IMR-90 (cell line): ENCODE measurements at regions not wholly inside any gene's neighbourhood (a gene's known extent, or its start where the extent isn't known, plus 50 kb on each side); places are given as distances from the start of the nearest gene placed in this dataset.

Source experiments
- ATAC-seq: fragments of 200-7000 bp; cut with Tn5 transposase; 2 replicates; pipeline ENCODE4 v1.9.1; 2020; ENCODE audit warnings: low read depth, mild to moderate bottlenecking, moderate library complexity
- BruUV-seq: library from RNA; stranded (reverse); fragments of 400-500 nt; replicated peaks from 2 replicates; lab custom pipeline; 2021; lab: Mats Ljungman, UMichigan
- CTCF ChIA-PET: fragments of 300-600 bp; formaldehyde crosslinking; extraction: SDS; loops from one replicate; lab custom pipeline; 2021; ENCODE audit warnings: antibody characterized with exemption; lab: Yijun Ruan, JAX
- POLR2A ChIA-PET: fragments of 300-600 bp; sonication (Branson Sonifier 250); formaldehyde crosslinking; loops from one replicate; lab custom pipeline; 2022; ENCODE audit warnings: antibody characterized with exemption; ENCODE audit not compliant: unreplicated experiment; lab: Charles Lee
- DNase-seq: peaks from one replicate; pipeline ENCODE4 v3.0.0; 2013
- H2AFZ ChIP-seq: replicated peaks from 2 replicates; pipeline ENCODE3; 2013; ENCODE audit warnings: low read length, mild to moderate bottlenecking; ENCODE audit not compliant: poor library complexity
- H2AK5ac ChIP-seq: 2 replicates; pipeline ENCODE4 v1.6.1; 2013; ENCODE audit warnings: low read depth, low read length, inconsistent platforms
- H2AK9ac ChIP-seq: replicated peaks from 2 replicates; pipeline ENCODE3; 2013; ENCODE audit warnings: mild to moderate bottlenecking, low read depth, low read length, moderate library complexity; ENCODE audit not compliant: poor library complexity
- H2BK120ac ChIP-seq: 2 replicates; pipeline ENCODE4 v1.6.1; 2013; ENCODE audit warnings: low read depth, low read length, inconsistent platforms
- H2BK15ac ChIP-seq: 3 replicates; pipeline ENCODE4 v1.6.1; 2013; ENCODE audit warnings: low read depth, low read length, inconsistent platforms
- H2BK20ac ChIP-seq: 2 replicates; pipeline ENCODE4 v1.6.1; 2013; ENCODE audit warnings: low read depth, mild to moderate bottlenecking, inconsistent platforms, low read length, moderate library complexity
- H2BK5ac ChIP-seq: 2 replicates; pipeline ENCODE4 v1.6.1; 2013; ENCODE audit warnings: mild to moderate bottlenecking, low read depth, low read length, inconsistent platforms; ENCODE audit not compliant: poor library complexity, severe bottlenecking
- H3K14ac ChIP-seq: replicated peaks from 2 replicates; pipeline ENCODE4 v1.6.1; 2013; ENCODE audit warnings: low read depth, low read length, inconsistent platforms
- H3K18ac ChIP-seq: 2 replicates; pipeline ENCODE4 v1.6.1; 2013; ENCODE audit warnings: low read depth, low read length, control low read depth
- H3K23ac ChIP-seq: 2 replicates; pipeline ENCODE4 v1.6.1; 2013; ENCODE audit warnings: low read depth, low read length, inconsistent platforms
- H3K27ac ChIP-seq: 2 replicates; pipeline ENCODE4 v1.5.1; 2013; ENCODE audit warnings: mild to moderate bottlenecking, control low read depth, low read length; ENCODE audit not compliant: insufficient read depth
- H3K27me3 ChIP-seq: 2 replicates; pipeline ENCODE4 v1.6.1; 2013; ENCODE audit warnings: low read length; ENCODE audit not compliant: control insufficient read depth, insufficient read depth
- H3K36me3 ChIP-seq: 2 replicates; pipeline ENCODE4 v1.6.1; 2013; ENCODE audit warnings: low read length, mixed read lengths; ENCODE audit not compliant: control insufficient read depth, insufficient read depth
- H3K4ac ChIP-seq: 2 replicates; pipeline ENCODE4 v1.6.1; 2013; ENCODE audit warnings: low read depth, low read length, inconsistent platforms
- H3K4me1 ChIP-seq: 2 replicates; pipeline ENCODE4 v1.6.1; 2013; ENCODE audit warnings: low read length, mixed read lengths; ENCODE audit not compliant: control insufficient read depth, insufficient read depth
- H3K4me2 ChIP-seq: 2 replicates; pipeline ENCODE4 v1.6.1; 2013; ENCODE audit warnings: low read depth, mild to moderate bottlenecking, control low read depth, low read length, moderate library complexity
- H3K4me3 ChIP-seq: 2 replicates; pipeline ENCODE4 v1.5.1; 2013; ENCODE audit warnings: low read depth, mild to moderate bottlenecking, control low read depth, low read length, moderate library complexity; ENCODE audit not compliant: insufficient read depth
- H3K56ac ChIP-seq: 2 replicates; pipeline ENCODE4 v1.6.1; 2013; ENCODE audit warnings: low read length, inconsistent platforms; ENCODE audit not compliant: insufficient read depth; ENCODE audit errors: extremely low read depth
- H3K79me1 ChIP-seq, 2 experiments: 2 replicates each; pipeline ENCODE4 v1.6.1; 2013; ENCODE audit warnings: low read length in 2 of 2, inconsistent platforms in 1 of 2, low read depth in 1 of 2
- H3K9ac ChIP-seq: 2 replicates; pipeline ENCODE4 v1.6.1; 2013; ENCODE audit warnings: low read depth, low read length, control low read depth
- H3K9me1 ChIP-seq: 2 replicates; pipeline ENCODE4 v1.6.1; 2013; ENCODE audit warnings: low read length, inconsistent platforms; ENCODE audit not compliant: insufficient read depth
- H3K9me3 ChIP-seq: 2 replicates; pipeline ENCODE4 v1.6.1; 2013; ENCODE audit warnings: low read length; ENCODE audit not compliant: control insufficient read depth, insufficient read depth
- H4K20me1 ChIP-seq: 2 replicates; pipeline ENCODE4 v1.6.1; 2013; ENCODE audit warnings: low read length, inconsistent platforms; ENCODE audit not compliant: insufficient read depth
- H4K5ac ChIP-seq: 2 replicates; pipeline ENCODE4 v1.6.1; 2013; ENCODE audit warnings: mild to moderate bottlenecking, low read depth, low read length, control low read depth
- H4K8ac ChIP-seq, 2 experiments: 2 replicates each; pipeline ENCODE4 v1.6.1; 2013; ENCODE audit warnings: low read depth in 2 of 2, low read length in 2 of 2, control low read depth in 1 of 2, inconsistent platforms in 1 of 2
- H4K91ac ChIP-seq: 2 replicates; pipeline ENCODE4 v1.6.1; 2013; ENCODE audit warnings: low read depth, low read length, inconsistent platforms; ENCODE audit not compliant: insufficient read depth
- BHLHE40 ChIP-seq: fragments of 150-350 bp; IDR thresholded peaks from 2 replicates; pipeline ENCODE4 v1.6.1; 2016; ENCODE audit warnings: mild to moderate bottlenecking, low read depth, low read length
- CEBPB ChIP-seq: IDR thresholded peaks from 2 replicates; pipeline ENCODE4 v1.6.1; 2012; ENCODE audit warnings: low read depth, low read length, improper control_type of control experiment
- CHD1 ChIP-seq: IDR thresholded peaks from 2 replicates; pipeline ENCODE4 v1.6.1; 2012; ENCODE audit warnings: low read depth, low read length, improper control_type of control experiment
- CTCF ChIP-seq: conservative IDR thresholded peaks from 2 replicates; pipeline ENCODE4 v1.5.1; 2012; ENCODE audit warnings: mild to moderate bottlenecking, low read depth, low read length, improper control_type of control experiment
- FOS ChIP-seq: fragments of 150-350 bp; IDR thresholded peaks from 2 replicates; pipeline ENCODE4 v1.6.1; 2016; ENCODE audit warnings: low read depth, low read length
- MAFK ChIP-seq: IDR thresholded peaks from 2 replicates; pipeline ENCODE4 v1.6.1; 2012; ENCODE audit warnings: low read depth, low read length, improper control_type of control experiment
- MAZ ChIP-seq: IDR thresholded peaks from 2 replicates; pipeline ENCODE4 v1.6.1; 2012; ENCODE audit warnings: low read depth, mild to moderate bottlenecking, low read length, improper control_type of control experiment, moderate library complexity, borderline replicate concordance
- MXI1 ChIP-seq: IDR thresholded peaks from 2 replicates; pipeline ENCODE4 v1.6.1; 2012; ENCODE audit warnings: low read depth, mild to moderate bottlenecking, low read length, moderate library complexity, borderline replicate concordance
- NFE2L2 ChIP-seq: fragments of 150-350 bp; IDR thresholded peaks from 2 replicates; pipeline ENCODE4 v1.6.1; 2016; ENCODE audit warnings: low read depth, mild to moderate bottlenecking, low read length
- POLR2A ChIP-seq: IDR thresholded peaks from 2 replicates; pipeline ENCODE4 v1.6.1; 2012; ENCODE audit warnings: mild to moderate bottlenecking, low read depth, low read length
- RAD21 ChIP-seq: IDR thresholded peaks from 2 replicates; pipeline ENCODE4 v1.6.1; 2012; ENCODE audit warnings: low read length, improper control_type of control experiment
- RCOR1 ChIP-seq: IDR thresholded peaks from 2 replicates; pipeline ENCODE4 v1.6.1; 2012; ENCODE audit warnings: mild to moderate bottlenecking, low read length, improper control_type of control experiment; ENCODE audit not compliant: insufficient replicate concordance
- RFX5 ChIP-seq: IDR thresholded peaks from 2 replicates; pipeline ENCODE4 v1.8.0; 2012; ENCODE audit warnings: low read depth, mild to moderate bottlenecking, low read length, moderate library complexity
- SMC3 ChIP-seq: fragments of 150-350 bp; IDR thresholded peaks from 2 replicates; pipeline ENCODE4 v1.6.1; 2016; ENCODE audit warnings: low read depth, mild to moderate bottlenecking, antibody characterized with exemption, low read length, moderate library complexity
- WGBS, 2 experiments: methylation state at CpG; one replicate each; pipeline versions ENCODE4 v1.1.5 to v1.1.7; 2013; ENCODE audit warnings: missing lambda C conversion rate in 2 of 2; ENCODE audit not compliant: insufficient read length in 1 of 2; ENCODE audit errors: extremely low coverage in 2 of 2; 5-methylcytosine and 5-hydroxymethylcytosine counted together
- dilution Hi-C: fragments of 300-500 bp; cut with HindIII; formaldehyde crosslinking; loops from one replicate; pipeline ENCODE4 v1.14.3; 2018; ENCODE audit warnings: low sequenced_read_pairs; ENCODE audit not compliant: unreplicated experiment
- in situ Hi-C: fragments of 300-500 bp; cut with MboI; formaldehyde crosslinking; loops from 3 replicates; pipeline ENCODE4 v1.14.3; 2019; ENCODE audit warnings: low sequenced_read_pairs, inconsistent platforms, mixed read lengths
- intact Hi-C: fragments of 100-400 bp; cut with micrococcal nuclease; formaldehyde crosslinking; loops from 2 replicates; pipeline ENCODE4 v1.10.0; 2022
- TF ChIP-seq, protein P1 (sequence below): fragments of 150-350 bp; IDR thresholded peaks from 2 replicates; pipeline ENCODE4 v1.6.1; 2016; ENCODE audit warnings: low read depth, mild to moderate bottlenecking, low read length, moderate library complexity, borderline replicate concordance
- TF ChIP-seq, protein P2 (sequence below): fragments of 150-350 bp; IDR thresholded peaks from 2 replicates; pipeline ENCODE4 v1.6.1; 2017; ENCODE audit warnings: mild to moderate bottlenecking, antibody characterized with exemption, low read length, low read depth

DNA sequence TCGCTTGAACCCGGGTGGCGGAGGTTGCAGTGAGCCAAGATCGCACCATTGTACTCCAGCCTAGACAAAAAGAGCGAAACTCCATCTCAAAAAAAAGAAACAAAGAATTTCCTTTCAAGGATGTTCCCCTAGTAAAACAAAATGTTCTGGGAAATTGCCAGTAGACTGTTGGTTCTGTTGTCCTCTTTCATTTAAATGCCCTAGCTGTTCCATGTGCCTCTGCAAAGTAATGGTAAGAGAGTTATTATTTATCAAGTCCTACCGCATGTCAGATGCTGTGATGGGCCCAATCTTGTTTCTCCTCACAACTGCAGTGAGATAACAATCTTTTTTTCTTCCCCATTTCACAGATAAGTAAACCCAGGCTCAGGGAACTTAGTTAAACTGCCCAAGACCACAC lies 254.3 kb upstream of the TPM1 start:
- no peak overlapping the region for H3K4me2 ChIP-seq
- no peak overlapping the region for H3K4me3 ChIP-seq
- no peak overlapping the region for H4K8ac ChIP-seq
- TF ChIP-seq MAZ = no peak
- no peak for TF ChIP-seq FOS
- no peak for TF ChIP-seq CHD1
- no peak for TF ChIP-seq BHLHE40
- no peak for TF ChIP-seq RAD21
- TF ChIP-seq RFX5 = no peak
- no peak for TF ChIP-seq RCOR1
- no peak for TF ChIP-seq POLR2A
- TF ChIP-seq NFE2L2 = no peak
- no peak for TF ChIP-seq MXI1
- no peak for TF ChIP-seq MAFK
- TF ChIP-seq SMC3 = no peak
- no peak for TF ChIP-seq CTCF
- TF ChIP-seq CEBPB = no peak
- TF ChIP-seq, protein P1, sequence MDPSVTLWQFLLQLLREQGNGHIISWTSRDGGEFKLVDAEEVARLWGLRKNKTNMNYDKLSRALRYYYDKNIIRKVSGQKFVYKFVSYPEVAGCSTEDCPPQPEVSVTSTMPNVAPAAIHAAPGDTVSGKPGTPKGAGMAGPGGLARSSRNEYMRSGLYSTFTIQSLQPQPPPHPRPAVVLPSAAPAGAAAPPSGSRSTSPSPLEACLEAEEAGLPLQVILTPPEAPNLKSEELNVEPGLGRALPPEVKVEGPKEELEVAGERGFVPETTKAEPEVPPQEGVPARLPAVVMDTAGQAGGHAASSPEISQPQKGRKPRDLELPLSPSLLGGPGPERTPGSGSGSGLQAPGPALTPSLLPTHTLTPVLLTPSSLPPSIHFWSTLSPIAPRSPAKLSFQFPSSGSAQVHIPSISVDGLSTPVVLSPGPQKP = no peak
- TF ChIP-seq, protein P2, sequence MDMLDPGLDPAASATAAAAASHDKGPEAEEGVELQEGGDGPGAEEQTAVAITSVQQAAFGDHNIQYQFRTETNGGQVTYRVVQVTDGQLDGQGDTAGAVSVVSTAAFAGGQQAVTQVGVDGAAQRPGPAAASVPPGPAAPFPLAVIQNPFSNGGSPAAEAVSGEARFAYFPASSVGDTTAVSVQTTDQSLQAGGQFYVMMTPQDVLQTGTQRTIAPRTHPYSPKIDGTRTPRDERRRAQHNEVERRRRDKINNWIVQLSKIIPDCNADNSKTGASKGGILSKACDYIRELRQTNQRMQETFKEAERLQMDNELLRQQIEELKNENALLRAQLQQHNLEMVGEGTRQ = no peak
- H3K79me1 ChIP-seq = 0 out of 4 replicates have a peak, but pooled peaks cover 0 to 3% of the 10 kb centered on the region in 2 experiments
- in situ Hi-C loops (no loop called here), dilution Hi-C loops (no loop called here), intact Hi-C loops (loop anchor here (10.0 kb wide), 1 partner anchor 107 kb away; no protein-coding TSS in a partner anchor)
- POLR2A ChIA-PET = no interaction called here
- H3K27ac ChIP-seq = no peak overlapping the region
- no peak overlapping the region for H2BK15ac ChIP-seq
- BruUV-seq = no TSS peak
- H3K56ac ChIP-seq = no peak overlapping the region
- WGBS, 2 experiments = no CpG with 5 or more reads among the region's 6 CpGs
- no peak overlapping the region for H3K4ac ChIP-seq
- H3K9ac ChIP-seq = no peak overlapping the region
- no peak overlapping the region for H3K18ac ChIP-seq
- H3K27me3 ChIP-seq = no peaks in the 10 kb centered on the region
- no peak overlapping the region for H2BK120ac ChIP-seq
- CTCF ChIA-PET = no interaction called here
- no peaks in the 10 kb centered on the region; the same call in 1 of the 2 replicates for H3K36me3 ChIP-seq
- H2AFZ ChIP-seq = no peak overlapping the region
- H3K9me3 ChIP-seq = no peaks in the 10 kb centered on the region
- peaks cover 2% of the 10 kb centered on the region; the same call in 1 of the 2 replicates for H3K9me1 ChIP-seq
- no peak overlapping the region for H2AK9ac ChIP-seq
- H4K20me1 ChIP-seq = no peaks in the 10 kb centered on the region
- ATAC-seq (no peak), DNase-seq (no peak)
- no peak overlapping the region for H2BK20ac ChIP-seq
- H3K4me1 ChIP-seq = peaks cover 9% of the 10 kb centered on the region
- H3K14ac ChIP-seq = no peak overlapping the region
- H3K23ac ChIP-seq = no peak overlapping the region
- no peak overlapping the region for H2AK5ac ChIP-seq
- H4K91ac ChIP-seq = no peak overlapping the region
- H4K5ac ChIP-seq = no peak overlapping the region
- H2BK5ac ChIP-seq = no peak overlapping the region
